ENCODE measurements at regions not wholly inside any gene's neighbourhood (a gene's known extent, or its start where the extent isn't known, plus 50 kb on each side); places are given as distances from the start of the nearest gene placed in this dataset.

- Mint-ChIP-seq H3K27me3 (ENCODE audit: unreplicated experiment) (no peaks in the 10 kb centered on the region), H3K4me1 (ENCODE audit: low read depth, unreplicated experiment) (no peaks in the 10 kb centered on the region), H3K36me3 (ENCODE audit: insufficient read depth, unreplicated experiment) (no peaks in the 10 kb centered on the region), H3K9me3 (ENCODE audit: low read depth, unreplicated experiment) (no peaks in the 10 kb centered on the region), H3K4me3 (ENCODE audit: low read depth, unreplicated experiment) (no peak overlapping the region), H3K27ac (ENCODE audit: unreplicated experiment) (no peak overlapping the region)
- BruUV-seq (replicated peaks): no TSS peak
- no peak for DNase-seq
- TF ChIP-seq CTCF (IDR thresholded peaks at IDR 0.05; ENCODE audit: unreplicated experiment): no peak
- intact Hi-C loops (cut with micrococcal nuclease; ENCODE audit: unreplicated experiment): no loop called here
- CTCF ChIA-PET: no interaction called here
Measured at GRCh38 chr21:27265492-27265891, 298.6 kb upstream of the ADAMTS5 start.

- no TSS peak for BruUV-seq (replicated peaks)
- CTCF ChIA-PET: no interaction called here
- intact Hi-C loops (cut with micrococcal nuclease; ENCODE audit: unreplicated experiment): no loop called here
Measured at GRCh38 chr21:27261676-27262075, 294.8 kb upstream of the ADAMTS5 start.

DNA sequence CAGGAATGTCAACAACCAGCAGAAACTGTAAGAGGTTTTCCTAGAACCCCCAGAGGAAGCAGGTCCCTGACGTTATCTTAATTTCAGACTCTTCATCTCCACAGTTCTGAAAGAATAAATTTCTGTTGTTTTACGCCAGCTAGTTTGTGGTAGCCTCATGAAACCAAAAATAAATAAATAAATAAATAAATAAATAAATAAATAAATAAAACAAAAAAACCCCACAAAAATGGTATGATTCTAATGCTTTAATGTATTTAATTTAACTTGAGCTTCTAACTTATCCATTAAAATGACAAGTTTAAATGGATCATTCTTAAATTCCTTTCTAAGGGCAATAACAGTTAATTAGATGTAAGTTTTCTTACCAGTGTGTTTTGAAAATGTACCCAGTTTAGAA is 293.8 kb upstream of the ADAMTS5 start:
- H3K4me1 Mint-ChIP-seq (ENCODE audit: low read depth, unreplicated experiment): no peaks in the 10 kb centered on the region
- no TSS peak for BruUV-seq (replicated peaks)
- no peak for DNase-seq
- intact Hi-C loops (cut with micrococcal nuclease; ENCODE audit: unreplicated experiment): no loop called here
- no peak overlapping the region for H3K4me3 Mint-ChIP-seq (ENCODE audit: low read depth, unreplicated experiment)
- H3K9me3 Mint-ChIP-seq (ENCODE audit: low read depth, unreplicated experiment): no peaks in the 10 kb centered on the region
- H3K27ac Mint-ChIP-seq (ENCODE audit: unreplicated experiment): no peak overlapping the region
- H3K27me3 Mint-ChIP-seq (ENCODE audit: unreplicated experiment): no peaks in the 10 kb centered on the region
- no peak for TF ChIP-seq CTCF (IDR thresholded peaks at IDR 0.05; ENCODE audit: unreplicated experiment)
- CTCF ChIA-PET: no interaction called here
- H3K36me3 Mint-ChIP-seq (ENCODE audit: insufficient read depth, unreplicated experiment): no peaks in the 10 kb centered on the region

More at GRCh38 chr21:27261676-27262075, 294.8 kb upstream of the ADAMTS5 start:
- H3K36me3 Mint-ChIP-seq (ENCODE audit: insufficient read depth, unreplicated experiment): no peaks in the 10 kb centered on the region
- H3K27me3 Mint-ChIP-seq (ENCODE audit: unreplicated experiment): no peaks in the 10 kb centered on the region
- H3K9me3 Mint-ChIP-seq (ENCODE audit: low read depth, unreplicated experiment): no peaks in the 10 kb centered on the region
- no peak overlapping the region for H3K4me3 Mint-ChIP-seq (ENCODE audit: low read depth, unreplicated experiment)
- no peaks in the 10 kb centered on the region for H3K4me1 Mint-ChIP-seq (ENCODE audit: low read depth, unreplicated experiment)
- no peak for TF ChIP-seq CTCF (IDR thresholded peaks at IDR 0.05; ENCODE audit: unreplicated experiment)
- DNase-seq: no peak
- H3K27ac Mint-ChIP-seq (ENCODE audit: unreplicated experiment): no peak overlapping the region

DNA sequence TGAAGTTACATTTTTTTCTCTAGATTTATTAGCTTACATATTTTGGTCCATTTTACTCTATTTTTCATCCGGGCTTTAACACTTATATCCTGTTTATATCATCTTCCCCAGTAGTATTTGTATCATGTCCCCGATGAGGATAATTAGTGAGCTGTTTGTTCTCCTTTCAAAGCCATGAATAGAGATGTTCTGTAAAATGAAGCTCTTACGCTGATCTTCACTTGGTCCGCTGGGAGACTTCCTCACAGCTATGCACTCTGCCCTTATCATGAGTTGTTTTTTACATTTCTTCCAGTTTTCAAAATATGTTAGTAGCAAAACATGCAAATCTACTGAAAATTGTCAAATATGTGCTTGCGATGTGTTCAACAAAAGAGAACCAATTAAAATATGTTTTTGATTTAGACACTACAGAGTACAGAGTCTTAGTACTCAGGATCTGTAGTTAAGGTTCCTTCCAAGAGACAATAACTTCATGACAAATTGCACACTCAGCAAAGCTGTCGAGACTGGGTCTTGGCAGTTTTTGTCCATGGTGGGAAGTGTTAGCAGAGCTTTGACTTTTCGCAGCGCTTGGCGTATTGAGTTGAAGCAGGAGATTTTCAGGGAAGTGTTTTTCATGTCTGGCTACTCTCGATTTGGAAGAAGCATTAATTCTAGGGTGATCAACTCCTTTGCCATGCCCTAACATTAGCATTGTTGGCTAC is 292.0 kb upstream of the ADAMTS5 start:
- intact Hi-C loops (cut with micrococcal nuclease; ENCODE audit: unreplicated experiment): no loop called here
- TF ChIP-seq CTCF (IDR thresholded peaks at IDR 0.05; ENCODE audit: unreplicated experiment): no peak
- no peak for DNase-seq
- Mint-ChIP-seq H3K36me3 (ENCODE audit: insufficient read depth, unreplicated experiment) (no peaks in the 10 kb centered on the region), H3K9me3 (ENCODE audit: low read depth, unreplicated experiment) (no peaks in the 10 kb centered on the region), H3K4me1 (ENCODE audit: low read depth, unreplicated experiment) (no peaks in the 10 kb centered on the region), H3K27me3 (ENCODE audit: unreplicated experiment) (no peaks in the 10 kb centered on the region), H3K27ac (ENCODE audit: unreplicated experiment) (no peak overlapping the region), H3K4me3 (ENCODE audit: low read depth, unreplicated experiment) (no peak overlapping the region)
- no TSS peak for BruUV-seq (replicated peaks)
- CTCF ChIA-PET: no interaction called here
